OCI-LY3 (cell line): ENCODE measurements at regions not wholly inside any gene's neighbourhood (a gene's known extent, or its start where the extent isn't known, plus 50 kb on each side); places are given as distances from the start of the nearest gene placed in this dataset.

Source experiments
- CTCF ChIP-seq: fragments of 200-600, 300-600 bp; sonication (generic); IDR thresholded peaks from 2 replicates; pipeline ENCODE4 v1.5.1; 2014; ENCODE audit warnings: antibody characterized with exemption, low read length, low read depth
- EZH2phosphoT487 ChIP-seq: fragments of 200-600 bp; shearing (Covaris generic); IDR thresholded peaks from 2 replicates; pipeline ENCODE4 v1.6.1; 2018; ENCODE audit warnings: antibody characterized with exemption, mixed run types, low read depth

DNA sequence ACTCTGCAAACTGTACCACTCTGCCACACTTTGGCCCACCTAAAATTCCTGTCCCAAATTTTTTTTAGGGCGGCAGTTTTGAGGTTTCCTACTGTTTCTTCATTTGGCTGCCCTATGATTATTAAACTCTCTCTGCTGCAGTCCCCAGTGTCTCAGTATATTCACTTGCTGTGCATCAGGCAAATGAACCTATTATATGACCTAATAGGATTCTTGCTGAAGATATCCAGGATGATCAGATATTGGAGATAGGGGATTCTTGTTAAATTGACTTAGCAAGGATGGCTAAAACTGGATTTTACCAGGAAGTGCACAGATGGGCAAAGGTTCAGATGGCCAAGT lies 410.8 kb upstream of the DDI1 start:
- TF ChIP-seq CTCF (no peak), EZH2phosphoT487 (no peak)
